GM19397 (cell line): ENCODE measurements at regions not wholly inside any gene's neighbourhood (a gene's known extent, or its start where the extent isn't known, plus 50 kb on each side); places are given as distances from the start of the nearest gene placed in this dataset.
"Not testable (repeated sequence)": the region's sequence is repeated elsewhere in the genome, so short reads cannot be mapped to it uniquely, and the experiment has no call there.

Experiments used
- ATAC-seq: cut with Tn5 transposase; IDR thresholded peaks from one replicate; pipeline ENCODE4 v1.9.1; 2021; ENCODE audit warnings: mild to moderate bottlenecking, moderate library complexity; ENCODE audit not compliant: unreplicated experiment

DNA sequence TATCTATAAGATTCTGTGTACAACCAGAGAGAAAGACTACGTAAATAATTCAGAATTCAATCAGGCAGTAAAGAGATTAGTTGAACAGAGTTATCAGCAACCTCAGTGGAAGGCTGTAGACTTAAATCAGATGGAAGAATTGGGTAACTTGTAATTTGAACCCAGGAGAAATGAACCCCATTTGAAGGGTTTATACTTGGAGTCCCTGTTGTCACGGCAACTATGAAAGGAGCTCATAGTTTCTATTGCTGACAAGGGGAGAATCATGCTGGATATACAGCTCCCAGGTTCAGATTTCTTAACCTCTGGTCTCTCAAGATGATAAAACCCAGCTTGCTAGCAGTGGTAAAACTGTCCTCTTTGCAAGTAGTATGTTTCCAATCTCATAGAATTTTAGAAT, 54.4 kb upstream of the BMP4 start:
- no peak for ATAC-seq

DNA sequence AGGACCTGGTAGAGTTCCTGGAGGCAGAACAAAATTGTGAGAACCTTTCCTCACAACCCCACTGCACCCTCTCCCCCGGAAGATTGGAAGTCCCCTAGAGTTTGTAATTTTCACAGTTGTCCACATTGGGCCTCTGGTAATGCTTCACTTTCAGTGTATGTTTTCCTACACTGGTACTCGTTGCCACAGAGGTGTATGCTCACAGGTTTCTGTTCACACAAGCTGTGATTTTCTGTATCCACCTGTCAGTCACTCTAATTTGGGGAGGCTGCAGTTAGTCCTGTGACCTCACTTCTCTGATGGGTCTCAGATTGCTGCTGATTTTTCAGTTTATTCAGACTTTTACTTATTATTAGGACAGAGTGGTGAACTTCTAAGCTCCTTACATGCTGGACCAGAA, 66.4 kb upstream of the BMP4 start:
- no peak for ATAC-seq

DNA sequence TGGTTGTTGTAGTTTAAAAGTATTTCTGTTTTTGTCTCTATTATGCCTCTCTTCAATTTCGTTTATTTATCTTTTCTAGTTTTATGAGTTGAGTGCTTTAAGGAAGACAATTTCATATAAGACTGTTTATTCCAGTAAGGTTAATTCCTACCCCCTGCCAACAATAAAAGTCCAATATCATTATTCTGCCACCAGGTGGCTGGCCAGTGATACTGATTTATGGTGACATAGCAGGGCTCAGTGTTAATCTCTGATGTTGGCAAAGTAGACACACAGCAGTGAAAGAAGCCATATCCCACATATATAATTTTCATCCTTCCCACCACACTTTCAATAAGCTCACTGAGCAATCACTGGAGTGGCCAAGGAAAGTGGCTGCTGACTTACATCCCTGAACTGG, 69.0 kb upstream of the BMP4 start:
- ATAC-seq = no peak

DNA sequence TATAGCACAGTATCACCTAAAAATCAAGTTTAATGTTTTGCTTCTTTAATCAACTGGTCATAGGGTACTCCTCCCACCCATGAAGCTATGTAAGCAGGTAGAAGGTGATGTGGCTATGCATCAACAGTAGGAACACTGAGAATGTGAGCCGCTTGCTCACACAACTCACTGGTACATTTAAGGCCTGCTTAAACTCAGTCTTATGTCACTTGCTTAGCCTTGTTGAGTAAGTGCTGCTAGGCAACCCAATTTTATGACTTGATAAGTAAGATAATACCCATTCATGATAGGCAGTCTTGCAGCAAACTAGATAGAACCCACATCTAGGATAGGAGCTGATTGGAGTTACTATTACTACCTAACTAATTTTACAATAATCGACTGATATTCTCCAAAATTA, 70.0 kb upstream of the BMP4 start:
- no peak for ATAC-seq

DNA sequence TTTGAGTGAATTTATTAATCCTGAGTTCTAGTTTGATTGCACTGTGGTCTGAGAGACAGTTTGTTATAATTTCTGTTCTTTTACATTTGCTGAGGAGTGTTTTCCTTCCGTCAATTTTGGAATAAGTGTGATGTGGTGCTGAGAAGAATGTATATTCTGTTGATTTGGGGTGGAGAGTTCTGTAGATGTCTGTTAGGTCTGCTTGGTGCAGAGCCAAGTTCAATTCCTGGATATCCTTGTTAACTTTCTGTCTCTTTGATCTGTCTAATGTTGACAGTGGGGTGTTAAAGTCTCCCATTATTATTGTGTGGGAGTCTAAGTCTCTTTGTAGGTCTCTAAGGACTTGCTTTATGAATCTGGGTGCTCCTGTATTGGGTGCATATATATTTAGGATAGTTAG, 74.4 kb upstream of the BMP4 start:
- ATAC-seq = not testable (repeated sequence)

DNA sequence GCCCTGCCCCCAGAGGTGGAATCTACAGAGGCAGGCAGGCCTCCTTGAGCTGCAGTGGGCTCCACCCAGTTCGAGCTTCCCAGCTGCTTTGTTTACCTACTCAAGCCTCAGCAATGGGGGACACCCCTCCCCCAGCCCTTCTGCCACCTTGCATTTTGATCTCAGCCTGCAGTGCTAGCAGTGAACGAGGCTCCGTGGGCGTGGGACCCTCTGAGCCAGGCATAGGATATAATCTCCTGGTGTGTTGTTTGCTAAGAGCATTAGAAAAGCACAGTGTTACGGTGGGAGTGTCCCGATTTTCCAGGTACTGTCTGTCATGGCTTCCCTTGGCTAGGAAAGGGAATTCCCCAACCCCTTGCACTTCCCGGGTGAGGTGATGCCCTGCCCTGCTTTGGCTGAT, 76.7 kb upstream of the BMP4 start:
- not testable (repeated sequence) for ATAC-seq

DNA sequence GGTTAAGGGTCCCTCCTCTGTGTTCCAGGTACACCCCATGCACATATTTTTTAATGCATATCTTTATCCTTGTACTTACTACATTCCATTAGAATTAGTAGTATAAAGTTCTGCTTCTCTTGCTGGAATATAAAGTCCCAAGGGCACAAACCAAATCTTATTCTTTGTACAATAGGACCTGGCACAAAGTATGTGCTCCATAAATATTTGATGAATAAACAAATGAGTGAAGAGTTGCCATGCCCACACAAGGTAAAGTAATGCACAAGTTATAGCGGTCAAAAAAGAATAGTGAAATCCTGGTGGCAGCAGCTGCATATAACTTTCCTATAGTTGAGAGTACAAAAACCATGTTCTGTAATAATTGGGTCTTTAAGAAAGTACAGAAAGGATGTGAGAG, 82.1 kb upstream of the BMP4 start:
- ATAC-seq = no peak

DNA sequence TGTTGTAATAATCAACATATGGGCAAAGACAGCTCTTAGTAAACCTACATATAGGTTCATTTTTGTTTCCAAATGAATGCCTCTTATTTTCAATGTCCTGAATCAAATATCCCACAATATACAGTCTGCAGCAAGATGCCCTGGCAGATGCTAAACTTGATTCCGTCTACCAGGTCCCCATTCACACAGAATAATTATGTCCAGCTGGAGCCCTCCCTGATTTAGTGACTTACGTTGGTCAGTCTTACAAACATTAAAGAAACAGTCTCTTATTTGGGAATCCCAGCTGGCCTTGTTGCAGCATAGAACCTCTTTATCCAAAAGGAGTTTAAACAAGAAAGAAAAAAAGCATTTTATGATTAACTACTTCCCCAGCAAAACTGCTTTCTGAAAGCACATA, 82.7 kb upstream of the BMP4 start:
- ATAC-seq = no peak

DNA sequence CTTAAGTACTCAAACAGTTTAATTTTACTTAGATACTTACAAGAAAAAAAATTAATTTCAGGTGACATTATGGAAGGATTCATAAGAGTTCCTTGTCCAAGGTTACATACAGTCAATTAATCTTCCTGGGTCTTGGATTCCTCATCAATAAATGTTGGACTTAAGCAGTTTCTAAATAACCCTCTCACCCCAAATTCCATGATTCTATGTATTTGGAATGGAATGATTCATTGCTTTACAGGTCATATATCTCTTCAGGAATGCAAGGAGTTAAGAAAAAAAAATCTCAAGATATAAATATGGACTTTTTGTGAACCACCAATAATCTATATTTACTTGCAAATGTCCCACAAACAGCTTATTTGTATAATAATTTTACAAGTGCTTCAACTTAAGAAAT, 84.2 kb upstream of the BMP4 start:
- no peak for ATAC-seq

DNA sequence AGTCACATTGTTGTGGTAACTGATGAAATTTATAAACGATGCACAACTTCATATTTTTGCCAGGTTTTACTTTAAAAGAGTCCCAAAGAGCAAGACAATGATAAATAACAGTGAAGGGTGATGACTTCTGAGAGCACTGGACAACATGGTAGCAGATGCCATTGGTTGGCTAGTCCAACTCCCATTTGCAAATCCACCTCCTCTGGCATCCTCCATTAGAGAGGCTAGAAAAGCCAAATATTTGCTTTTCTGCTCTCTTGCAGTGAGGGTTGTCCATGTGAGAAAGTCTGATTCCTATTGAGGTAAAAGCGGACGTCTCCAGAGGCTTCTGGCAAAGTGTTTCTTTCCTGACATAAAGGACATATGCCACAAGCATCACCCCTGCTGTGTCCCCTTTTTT, 89.6 kb upstream of the BMP4 start:
- no peak for ATAC-seq

DNA sequence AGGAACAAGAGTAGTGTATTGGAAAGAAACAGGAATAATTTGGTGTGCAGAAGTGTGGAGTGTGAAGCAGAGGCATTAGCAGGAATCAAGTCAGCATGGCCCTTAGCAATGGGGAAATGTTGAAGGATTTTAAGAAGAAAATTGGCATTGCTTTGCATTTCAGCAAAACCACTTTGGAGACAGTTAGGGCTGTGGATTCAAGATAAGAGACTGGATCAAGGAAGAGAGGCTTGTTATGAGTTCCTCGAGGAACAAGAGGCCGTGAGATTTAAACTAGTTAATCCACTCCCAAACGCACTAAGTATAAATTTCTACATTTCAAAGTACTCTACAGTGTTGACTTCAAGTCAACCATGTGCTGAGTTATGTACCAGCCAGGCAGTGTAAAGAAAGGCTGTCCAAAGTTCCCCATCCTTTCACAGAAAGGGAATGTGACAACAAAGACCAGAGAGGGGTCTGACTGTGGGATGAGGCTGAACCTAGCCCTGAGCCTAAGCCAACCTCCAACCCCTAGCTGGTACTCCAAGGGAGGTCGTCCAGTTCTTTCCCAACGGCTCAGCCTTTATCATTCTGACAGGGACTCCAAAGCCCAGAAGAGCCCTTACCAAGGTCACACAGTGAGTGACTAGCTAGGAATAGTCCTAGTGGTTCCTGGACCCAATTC, 91.2 kb upstream of the BMP4 start:
- ATAC-seq = no peak

DNA sequence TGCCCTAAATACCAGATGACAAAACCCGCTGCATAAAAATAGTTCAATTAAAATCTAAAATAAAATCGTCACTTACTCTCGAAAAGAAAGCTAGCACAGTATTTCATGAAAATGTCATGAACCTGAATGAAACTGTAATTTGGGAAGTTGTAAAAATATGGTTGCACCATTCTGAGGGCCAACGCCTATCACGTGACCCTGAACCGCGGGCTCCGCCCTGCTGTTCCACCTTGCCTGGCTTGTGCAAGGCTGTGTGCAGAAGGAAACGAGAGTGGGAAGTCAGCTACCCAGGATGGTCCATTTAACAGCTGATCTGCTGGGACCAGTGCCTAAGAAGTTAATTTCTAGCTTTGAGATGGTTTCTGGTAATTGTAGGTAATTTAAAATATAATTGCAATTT, 91.7 kb upstream of the BMP4 start:
- no peak for ATAC-seq

DNA sequence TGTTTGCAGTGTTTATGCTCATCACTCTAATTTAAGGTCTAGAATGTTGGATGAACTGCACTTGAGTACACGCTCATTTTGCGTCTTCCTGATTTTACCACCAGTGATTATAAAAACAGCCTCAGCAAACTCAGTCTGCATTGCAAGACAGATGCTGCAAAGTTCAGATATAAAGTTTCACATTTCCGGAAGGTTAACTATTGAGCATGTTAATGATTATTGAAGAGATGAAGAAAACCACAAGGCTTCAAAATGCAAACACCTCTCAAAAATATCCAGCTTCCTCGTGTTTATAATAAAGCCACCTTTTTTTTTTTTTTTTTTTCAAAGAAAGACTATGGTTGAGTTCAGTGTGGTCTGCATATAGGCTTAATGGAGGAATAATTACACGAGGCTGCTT, 92.1 kb upstream of the BMP4 start:
- ATAC-seq = no peak

DNA sequence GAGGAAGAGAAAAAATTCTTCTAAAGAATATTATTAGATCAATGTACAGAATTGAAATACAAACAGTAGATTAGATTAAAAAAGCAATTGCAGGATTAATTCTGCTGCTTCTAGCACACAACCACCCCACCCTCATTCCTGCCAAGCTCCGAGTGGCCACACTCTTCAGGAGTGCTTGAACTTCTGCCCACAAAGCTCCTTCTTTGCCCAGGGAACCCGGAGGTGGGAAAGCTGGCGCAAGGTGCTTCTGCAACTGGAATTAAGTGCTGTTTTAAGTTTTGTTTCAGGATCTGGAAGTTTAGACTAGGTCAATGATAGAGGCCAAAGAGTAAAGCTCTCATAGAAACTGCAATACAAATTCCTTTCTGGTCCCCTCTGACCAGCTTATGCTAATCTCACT, 94.1 kb upstream of the BMP4 start:
- no peak for ATAC-seq

DNA sequence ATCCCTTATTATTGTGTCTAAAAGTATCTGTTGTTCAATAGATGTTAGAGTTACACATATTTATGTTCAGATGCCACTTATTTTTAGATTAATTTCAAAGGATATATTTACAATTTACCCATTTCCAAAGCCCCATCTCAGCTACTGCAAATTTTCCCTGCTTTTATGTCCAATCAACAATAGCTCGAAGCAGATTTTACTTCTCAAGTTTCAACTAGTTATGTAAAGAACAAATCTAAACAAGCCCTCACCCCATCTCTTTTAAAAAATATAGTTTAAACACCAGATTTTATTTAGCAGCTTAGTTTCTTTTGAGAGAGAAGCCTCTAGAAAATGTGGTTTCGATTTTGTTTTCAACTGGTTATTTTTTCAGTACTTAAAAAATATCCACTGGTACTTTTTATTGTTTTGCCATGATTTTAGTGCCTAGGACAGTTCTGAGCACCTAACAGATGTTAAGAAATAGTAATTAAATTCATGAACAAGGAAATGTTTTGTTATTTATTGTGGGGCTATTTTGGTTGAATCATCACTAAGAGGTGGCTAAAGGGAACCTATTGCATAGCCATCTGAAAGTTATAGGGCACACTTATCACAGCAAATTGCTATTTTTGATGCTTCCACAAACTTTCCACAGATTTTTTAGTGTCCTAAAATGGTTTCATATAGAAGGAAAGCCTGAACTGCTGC, 96.2 kb upstream of the BMP4 start:
- ATAC-seq = no peak

DNA sequence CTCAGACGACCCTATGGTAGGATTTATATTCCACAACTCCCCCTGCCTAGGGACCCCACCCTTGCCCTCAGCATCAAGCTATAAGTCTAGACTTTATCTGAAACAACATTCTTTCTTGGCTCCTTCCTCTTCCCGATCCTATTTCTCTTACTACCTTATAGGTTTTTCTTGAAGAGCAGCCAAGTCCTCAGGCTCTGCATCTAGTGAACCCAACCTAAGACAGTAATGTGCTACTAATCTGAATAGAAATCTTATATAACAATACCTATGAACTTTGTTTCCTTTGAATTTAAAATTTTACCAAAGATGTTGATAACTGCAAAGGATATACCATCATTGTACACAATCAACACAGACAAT, 96.7 kb upstream of the BMP4 start:
- no peak for ATAC-seq

DNA sequence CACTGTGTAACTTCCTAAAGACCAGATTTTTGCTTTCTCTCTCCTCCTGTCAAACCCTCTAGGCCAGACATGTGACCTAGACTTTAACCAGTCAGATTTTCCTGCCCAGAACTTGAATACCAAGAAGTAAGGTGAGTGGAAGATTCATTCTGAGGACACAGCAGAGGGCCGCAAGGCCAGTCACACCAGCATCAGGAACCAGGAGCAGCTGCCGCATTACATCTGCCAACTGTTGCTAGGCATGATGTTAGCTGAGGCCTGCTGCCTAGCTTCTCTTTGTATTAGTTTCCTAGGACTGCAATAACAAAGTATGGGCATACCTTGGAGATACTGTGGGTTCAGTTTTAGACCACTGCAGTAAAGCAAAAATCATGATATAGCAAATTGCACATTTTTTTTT, 101.9 kb upstream of the BMP4 start:
- no peak for ATAC-seq

DNA sequence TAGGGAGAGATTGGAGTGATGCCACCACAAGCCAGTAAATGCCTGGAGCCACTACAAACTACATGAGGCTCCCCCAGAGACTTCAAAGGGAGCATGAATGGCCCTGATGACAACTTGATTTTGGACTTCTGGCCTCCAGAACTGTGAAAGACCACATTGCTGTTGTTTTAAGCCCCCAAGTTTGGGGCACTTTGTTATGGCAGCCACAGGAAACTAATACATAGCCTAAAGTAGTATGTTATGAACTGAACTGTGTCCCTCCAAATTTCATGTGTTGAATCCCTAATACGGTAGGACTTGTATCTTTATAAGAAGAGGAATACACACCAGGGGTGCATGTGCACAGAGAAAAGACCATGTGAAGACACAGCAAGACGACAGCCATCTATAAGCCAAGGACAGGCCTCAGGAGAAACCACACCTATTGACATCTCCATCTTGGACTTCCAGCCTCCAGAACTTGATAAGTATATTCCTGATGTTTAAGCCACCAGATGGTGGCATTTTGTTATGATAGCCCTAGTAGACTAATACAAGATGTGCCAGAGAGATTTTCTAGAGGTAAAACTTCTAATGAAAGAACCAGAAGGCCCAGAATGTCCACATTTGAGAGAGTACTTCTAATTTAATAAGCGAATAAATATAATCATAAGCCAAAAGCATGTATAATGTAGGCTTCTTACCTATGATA, 127.1 kb upstream of the BMP4 start:
- ATAC-seq = no peak

DNA sequence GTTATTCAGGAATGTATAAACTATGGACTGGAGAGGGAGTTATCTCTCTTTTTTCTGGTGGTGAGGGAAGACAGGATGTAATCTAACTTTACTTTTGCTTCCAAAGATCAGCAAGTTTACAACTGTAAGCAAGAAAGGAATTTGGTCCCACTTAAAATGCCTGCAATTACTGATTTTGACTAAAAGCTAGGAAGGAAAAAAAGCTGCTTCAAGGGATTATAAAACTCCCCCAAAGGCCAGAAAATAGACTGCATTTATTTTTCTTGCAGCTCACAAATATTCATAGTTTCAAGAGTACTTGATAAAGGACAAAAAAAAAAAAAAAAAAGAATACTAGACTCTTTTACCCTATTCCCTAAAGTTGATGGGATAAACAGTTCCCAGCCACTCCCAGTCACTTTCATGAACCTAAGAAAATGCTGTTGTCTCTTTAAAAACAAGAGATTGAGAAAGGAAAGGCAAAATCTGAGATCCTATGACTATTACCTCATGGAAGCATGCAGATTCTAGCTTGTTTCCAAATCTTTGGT, 128.7 kb upstream of the BMP4 start:
- no peak for ATAC-seq

DNA sequence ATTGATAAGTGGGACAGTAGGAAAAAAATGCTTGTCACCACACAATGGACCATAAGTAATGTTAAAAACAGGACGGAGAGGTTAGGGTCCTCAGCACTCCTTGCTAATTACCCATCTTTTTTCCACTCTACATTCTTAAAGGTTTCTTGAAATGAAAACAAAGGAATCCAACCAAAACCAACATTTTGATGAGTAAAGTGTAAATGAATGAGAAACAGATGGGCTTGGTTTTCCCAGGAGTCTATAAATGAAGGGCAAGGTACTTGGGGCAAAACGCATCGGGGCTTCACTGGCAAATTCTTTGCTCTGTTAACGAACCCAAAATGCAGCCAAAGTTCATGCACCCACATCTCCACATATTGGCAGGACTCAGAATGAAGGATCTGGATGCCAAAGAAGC, 129.2 kb upstream of the BMP4 start:
- no peak for ATAC-seq

DNA sequence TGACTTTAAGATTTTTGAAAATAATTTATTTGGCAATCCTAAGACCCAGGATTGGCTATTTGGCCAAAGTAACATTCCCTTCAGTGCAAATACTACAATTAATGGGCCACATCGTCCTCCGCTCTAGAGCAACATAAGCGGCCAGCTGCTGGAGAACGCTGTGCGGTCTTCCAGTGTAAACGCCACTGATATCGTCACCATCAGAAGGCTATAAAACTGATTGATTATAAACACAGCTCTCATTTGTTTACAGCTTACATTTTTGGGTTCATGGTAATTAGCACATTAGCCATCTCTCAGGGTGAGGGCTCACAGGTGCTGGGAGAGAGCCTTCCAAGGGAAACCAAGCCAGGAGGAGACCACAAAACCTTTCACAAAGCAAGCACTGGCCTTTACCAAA, 130.1 kb upstream of the BMP4 start:
- ATAC-seq = no peak

DNA sequence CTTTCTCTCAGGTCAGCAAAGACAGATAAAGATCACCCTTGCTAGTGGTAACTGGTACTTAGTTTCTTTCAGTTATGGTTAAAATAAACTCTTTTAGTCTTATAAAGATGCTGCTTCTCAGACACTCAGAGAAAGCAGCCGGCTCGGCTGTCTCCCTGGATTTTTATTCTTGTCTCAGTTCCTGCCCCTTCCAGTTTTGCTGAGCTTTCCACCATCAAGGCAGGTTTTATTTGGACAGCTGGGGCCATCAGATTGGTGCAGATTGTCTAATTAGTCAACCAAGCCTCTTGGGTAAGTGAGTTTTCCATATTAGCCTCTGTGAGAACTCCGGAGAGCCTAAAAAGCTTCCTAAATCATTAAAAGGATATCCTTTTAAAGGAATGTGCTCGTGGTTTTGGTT, 130.8 kb upstream of the BMP4 start:
- no peak for ATAC-seq
